Forelimb muscle (tissue), 1 donor: ENCODE measurements at regions not wholly inside any gene's neighbourhood (a gene's known extent, or its start where the extent isn't known, plus 50 kb on each side); places are given as distances from the start of the nearest gene placed in this dataset.
"Not testable (repeated sequence)": the region's sequence is repeated elsewhere in the genome, so short reads cannot be mapped to it uniquely, and the experiment has no call there.

Experiments
- DNase-seq: peaks from one replicate; pipeline ENCODE4 v3.0.0-alpha.2; 2013; ENCODE audit warnings: low read depth

DNA sequence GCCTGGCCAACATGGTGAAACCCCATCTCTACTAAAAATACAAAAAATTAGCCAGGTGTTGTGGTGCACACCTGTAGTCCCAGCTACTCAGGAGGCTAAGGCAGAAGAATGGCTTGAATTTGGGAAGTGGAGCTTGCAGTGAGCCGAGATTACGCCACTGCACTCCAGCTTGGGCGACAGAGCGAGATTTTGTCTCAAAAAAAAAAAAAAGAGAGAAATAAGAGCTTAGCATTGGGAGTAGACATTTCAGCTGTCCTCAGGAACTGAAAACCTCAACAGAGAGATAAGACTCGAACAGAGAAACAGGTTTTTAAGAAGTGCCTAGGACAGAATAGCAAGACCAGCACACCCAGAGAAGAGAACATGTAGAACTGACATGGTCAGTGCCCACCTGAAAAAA, 262.6 kb upstream of the RAB4A start:
- not testable (repeated sequence) for DNase-seq

DNA sequence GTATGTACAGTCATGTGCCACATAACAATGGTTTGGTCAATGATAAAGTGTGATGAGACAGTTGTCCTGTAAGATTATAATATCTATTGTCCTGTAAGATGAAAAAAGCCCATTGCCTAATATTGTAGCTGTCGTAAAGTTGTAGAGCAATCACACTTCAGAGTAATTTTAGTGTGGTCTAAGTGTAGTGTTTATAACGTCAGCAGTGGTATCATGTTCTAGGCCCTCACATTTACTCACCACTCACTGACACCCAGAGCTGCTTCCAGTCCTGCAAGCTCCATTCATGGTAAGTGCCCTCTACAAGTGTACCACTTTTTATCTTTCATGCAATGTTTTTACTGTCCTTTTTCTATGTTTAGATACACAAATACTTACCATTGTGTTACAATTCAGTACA, 259.9 kb upstream of the RAB4A start:
- DNase-seq: no peak

- DNase-seq: no peak
Measured at GRCh38 chr1:229012823-229013222, 258.1 kb upstream of the RAB4A start.

- no peak for DNase-seq
Measured at GRCh38 chr1:229013981-229014380, 256.9 kb upstream of the RAB4A start.

GRCh38 chr1:229015806-229016205, 255.1 kb upstream of the RAB4A start:
- no peak for DNase-seq

DNA sequence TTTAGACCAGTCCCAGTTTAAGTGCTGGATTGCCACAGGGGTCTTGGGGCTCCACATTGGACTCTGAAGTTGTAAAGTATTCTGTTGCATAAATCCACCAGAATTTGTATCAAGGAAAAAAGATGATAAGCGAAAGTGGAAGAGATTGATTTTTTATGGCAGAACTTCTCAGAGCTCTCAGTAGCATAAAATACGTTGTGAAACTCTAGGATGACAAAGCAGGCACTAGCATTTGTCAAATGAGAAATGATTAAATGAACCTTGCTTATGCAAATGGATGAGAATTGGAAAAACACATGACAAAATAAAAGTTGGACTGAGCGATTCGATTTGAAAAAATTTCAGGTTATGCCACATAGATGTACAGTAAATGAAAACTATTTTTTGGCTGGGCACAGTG, 253.8 kb upstream of the RAB4A start:
- DNase-seq: no peak

- DNase-seq: no peak
Measured at GRCh38 chr1:229018674-229019295, 252.1 kb upstream of the RAB4A start.

GRCh38 chr1:229019663-229020271, 251.1 kb upstream of the RAB4A start:
- no peak for DNase-seq

DNA sequence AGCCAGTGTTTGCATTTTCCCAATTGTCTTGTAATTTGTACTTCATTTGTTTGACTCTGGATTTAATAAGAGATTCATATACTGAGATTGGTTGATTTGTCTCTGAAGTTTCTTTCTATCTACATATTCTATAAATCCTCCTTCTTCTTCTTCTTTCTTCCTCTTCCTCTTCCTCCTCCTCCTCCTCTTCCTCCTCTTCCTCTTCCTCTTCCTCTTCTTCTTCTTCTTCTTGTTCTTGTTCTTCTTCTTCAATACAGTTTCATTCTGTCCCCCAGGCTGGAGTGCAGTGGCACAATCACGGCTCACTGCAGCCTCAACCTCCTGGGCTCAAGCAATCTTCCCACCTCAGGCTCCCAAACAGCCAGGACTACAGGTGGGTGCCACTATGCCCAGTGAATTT, 249.9 kb upstream of the RAB4A start:
- not testable (repeated sequence) for DNase-seq

GRCh38 chr1:229022595-229023333, 248.1 kb upstream of the RAB4A start:
- no peak for DNase-seq

DNA sequence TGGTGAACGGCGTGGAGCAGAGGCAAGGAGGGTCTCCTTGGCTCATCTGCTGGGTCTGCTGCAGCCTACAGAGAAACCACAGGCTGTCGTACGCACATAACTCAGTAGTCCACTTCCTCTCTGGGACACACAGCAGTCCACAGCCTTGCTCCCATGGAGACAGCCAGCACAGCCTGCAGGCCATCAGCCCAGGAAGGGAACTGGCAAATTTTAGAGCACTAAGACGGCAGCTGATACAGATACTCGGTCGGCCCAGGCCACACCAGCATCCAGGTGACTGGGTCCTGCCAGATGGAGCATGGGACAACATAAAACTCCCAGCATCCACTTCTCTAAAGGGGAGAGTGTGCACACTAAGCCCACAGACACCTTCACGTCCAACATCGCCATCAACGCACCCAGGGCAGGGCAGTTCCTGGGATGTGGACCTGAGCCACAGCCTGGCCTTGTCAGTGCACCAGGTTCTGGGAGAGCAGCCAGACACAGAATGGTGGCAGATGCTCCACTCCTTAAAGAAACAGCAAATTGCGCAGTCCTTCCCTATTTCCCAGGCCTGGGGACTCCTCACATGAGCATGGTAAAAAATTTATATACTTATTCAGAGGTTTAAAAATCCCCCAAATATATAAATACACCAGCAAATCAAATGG, 247.1 kb upstream of the RAB4A start:
- no peak for DNase-seq

GRCh38 chr1:229024528-229025130, 246.3 kb upstream of the RAB4A start:
- no peak for DNase-seq

DNA sequence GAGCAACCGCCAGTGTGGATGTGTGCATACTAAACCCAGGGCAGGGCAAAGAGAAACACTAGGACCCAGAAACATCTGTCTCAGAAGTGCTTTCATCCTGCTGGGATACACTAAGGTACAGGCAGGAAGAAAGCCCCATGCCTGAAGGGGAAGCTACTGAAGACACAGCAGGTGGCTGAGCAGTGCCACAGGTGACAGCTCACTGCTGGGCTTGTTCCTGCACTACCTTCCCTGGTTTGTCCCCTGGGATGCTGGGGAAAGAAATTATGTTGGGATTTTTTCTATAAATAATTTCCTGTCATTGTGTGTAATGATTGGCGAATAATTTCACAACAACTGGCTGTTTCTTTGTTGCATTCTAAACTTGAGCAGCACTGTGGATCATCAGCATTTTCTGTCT, 245.3 kb upstream of the RAB4A start:
- DNase-seq: no peak

DNA sequence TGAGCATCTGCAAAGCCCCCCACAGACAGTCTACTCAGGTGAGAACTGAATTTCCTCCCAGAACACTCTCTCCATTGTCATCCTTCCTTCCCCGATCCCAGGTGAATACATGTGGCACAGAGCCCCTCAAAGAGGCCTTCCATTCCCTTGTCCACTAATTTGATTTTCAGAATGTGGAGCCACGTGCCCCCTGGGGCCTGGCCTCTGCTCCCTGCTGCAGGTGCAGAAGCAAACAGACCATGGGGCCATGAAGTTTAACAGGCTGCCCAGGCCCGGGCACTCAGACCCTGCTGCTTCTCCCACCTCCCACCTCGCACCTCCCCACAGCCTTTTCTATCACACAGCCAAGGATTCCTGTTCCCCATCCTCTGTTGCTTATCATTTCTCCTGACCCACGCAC, 243.8 kb upstream of the RAB4A start:
- DNase-seq: no peak

GRCh38 chr1:229027622-229028182, 243.2 kb upstream of the RAB4A start:
- no peak for DNase-seq

DNA sequence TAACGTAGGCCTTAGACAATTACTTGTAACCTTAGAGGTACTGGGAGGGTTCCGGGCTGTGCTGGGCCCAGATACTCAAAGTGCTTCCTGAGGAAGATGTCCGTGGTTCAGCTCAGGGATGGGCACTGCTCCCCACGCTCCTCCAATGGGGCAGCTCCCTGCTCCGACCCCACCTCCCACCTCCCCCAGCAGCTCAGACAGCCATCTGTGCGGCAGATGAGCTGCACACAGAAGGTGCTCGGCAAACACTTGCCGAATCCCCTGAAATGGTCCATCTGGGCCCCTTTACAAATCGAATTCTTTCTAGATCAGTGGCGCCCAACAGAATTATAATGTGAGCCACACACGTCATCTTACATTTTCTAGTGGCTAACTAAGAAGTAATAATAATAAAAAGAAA, 242.4 kb upstream of the RAB4A start:
- DNase-seq: no peak

DNA sequence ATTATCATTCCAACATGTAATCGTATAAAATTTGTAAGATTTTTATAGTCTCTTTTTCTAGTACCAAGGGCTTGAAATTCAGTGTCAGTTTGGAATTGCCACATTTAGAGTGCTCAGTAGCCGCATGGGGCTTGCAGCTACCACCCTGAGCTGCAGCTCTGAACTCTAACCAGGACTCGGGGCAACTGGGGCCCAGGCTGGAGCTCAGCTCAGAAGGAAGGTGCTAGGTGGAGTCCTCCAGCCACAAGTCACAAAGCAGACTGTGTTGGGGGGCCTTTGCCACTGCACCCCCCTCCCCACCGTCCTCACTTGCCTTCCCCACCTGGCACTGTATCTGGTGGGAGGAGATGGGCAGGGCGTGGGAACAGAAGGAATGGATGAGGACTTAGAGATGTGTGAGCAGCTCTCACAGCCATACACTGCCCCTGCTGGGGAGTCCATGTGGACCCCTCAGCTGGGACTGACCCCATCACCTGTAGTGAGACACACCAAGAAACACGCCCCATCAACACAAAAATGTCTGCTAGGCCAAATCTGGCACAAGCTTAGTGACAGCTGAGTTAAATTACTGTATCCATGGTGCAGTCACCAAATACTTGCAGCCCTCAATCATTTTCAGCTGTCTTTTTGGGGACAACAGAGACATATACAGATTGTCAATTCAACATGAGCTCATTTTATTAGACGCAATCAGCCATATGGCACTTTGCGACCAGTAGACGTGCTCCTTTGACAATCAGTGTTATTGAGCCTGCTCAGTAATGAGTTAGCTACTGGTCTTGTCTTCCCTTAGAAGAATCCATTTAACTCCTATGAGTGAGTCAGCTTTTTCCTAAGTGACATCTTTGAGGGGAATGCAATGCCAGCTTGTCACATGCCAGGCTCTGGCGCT, 241.7 kb upstream of the RAB4A start:
- DNase-seq: no peak

DNA sequence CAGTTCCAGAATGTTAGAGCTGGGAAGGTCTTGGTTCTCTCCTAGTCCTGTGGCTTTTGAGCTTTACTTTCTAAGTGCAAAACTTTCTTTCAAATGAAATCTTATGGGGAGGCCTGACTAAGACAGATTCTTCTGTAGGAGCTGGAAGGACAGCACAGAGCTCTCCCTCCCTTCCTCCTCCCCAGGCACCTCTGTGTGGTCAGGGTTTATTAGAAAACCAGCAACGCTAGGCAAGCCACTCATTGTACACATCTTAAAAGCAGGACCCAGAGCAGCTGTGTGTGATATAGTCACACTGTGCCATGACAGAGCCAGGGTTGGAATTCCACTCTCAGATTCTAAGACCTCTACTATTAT, 241.1 kb upstream of the RAB4A start:
- DNase-seq: no peak

DNA sequence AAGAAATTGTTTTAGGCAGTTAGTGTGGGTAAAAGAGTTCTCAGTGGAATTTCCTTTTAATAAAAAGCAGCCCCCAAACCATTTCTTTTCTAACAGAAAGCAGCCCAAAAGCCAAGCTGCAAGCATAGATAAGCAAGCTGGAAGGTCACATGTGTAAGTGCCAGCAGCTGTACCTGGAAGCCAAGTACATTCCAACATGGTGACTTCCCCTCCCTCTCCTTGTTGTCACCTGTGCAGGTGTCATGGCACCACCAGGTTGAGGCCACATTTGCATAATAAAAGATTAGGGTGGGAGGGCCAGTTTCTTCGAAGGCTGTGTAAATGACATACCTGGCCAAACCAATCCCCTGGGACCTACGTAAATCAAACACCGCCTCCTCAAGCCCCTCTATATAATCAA, 240.3 kb upstream of the RAB4A start:
- DNase-seq: no peak

DNA sequence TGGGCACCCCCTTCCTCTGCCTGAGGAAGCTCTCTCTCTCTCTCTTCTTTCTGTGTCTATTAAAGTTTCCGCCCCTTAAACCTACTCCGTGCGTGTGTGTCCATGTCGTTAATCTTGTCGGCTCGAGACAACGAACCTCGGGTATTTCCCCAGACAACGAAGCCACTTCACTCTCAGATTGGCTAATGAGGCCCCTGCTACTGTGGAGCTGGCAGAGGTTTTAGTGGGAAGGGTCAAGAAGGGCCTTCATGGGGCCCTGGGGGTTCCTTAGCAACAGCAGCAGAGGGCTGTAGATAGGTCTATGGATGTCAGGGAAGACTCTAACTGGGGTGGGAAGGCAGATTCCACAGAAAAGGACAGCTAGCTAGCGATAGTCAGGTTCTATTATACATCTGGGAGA, 239.8 kb upstream of the RAB4A start:
- no peak for DNase-seq
